OCI-M2 (cell line): ENCODE measurements at regions not wholly inside any gene's neighbourhood (a gene's known extent, or its start where the extent isn't known, plus 50 kb on each side); places are given as distances from the start of the nearest gene placed in this dataset.
"Not testable (repeated sequence)": the region's sequence is repeated elsewhere in the genome, so short reads cannot be mapped to it uniquely, and the experiment has no call there.

Experiments used
- DNase-seq: peaks from one replicate; lab custom pipeline; 2025; ENCODE audit not compliant: unreplicated experiment; lab: John Stamatoyannopoulos, UW

GRCh38 chr5:124962111-124962510, 215.7 kb upstream of the ZNF608 start:
- no peak for DNase-seq

DNA sequence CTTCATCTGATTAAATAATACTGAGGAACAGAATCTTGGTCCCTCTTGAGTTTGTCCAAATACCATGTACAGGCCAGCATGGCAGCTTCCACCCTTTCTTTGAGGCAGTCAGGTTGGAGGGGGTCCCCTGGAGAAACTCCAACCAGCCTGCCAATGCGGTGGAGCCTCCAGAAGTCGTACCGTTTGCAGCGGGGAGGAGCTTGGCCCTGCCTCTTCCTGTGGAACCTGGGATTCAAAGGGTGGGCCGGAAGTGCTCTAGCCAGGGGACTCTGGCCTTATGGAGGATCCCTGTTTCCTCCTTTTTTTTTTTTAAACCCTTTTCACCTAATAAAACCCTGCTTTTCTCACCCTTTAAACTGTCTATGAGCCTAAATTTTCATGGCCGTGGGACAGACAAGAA, 216.3 kb upstream of the ZNF608 start:
- no peak for DNase-seq

- DNase-seq, result no peak
Observed at GRCh38 chr5:124963236-124963919, 216.9 kb upstream of the ZNF608 start.

DNA sequence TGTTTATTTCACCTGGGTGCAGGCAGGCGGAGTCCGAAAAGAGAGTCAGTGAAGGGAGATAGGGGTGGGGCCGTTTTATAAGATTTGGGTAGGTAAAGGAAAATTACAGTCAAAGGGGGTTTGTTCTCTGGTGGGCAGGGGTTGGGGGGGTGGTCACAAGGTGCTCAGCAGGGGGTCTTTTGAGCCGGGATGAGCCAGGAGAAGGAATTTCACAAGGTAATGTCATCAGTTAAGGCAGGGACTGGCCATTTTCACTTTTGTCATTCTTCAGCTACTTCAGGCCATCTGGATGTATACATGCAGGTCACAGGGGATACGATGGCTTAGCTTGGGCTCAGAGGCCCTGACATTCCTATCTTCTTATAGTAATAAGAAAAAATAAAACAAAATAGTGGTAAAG, 220.3 kb upstream of the ZNF608 start:
- DNase-seq, result not testable (repeated sequence)

- DNase-seq, result not testable (repeated sequence)
Observed at GRCh38 chr5:124970381-124970780, 223.9 kb upstream of the ZNF608 start.

- DNase-seq, result no peak
Observed at GRCh38 chr5:124972703-124973102, 226.3 kb upstream of the ZNF608 start.

- no peak for DNase-seq
Observed at GRCh38 chr5:124973661-124974060, 227.2 kb upstream of the ZNF608 start.

DNA sequence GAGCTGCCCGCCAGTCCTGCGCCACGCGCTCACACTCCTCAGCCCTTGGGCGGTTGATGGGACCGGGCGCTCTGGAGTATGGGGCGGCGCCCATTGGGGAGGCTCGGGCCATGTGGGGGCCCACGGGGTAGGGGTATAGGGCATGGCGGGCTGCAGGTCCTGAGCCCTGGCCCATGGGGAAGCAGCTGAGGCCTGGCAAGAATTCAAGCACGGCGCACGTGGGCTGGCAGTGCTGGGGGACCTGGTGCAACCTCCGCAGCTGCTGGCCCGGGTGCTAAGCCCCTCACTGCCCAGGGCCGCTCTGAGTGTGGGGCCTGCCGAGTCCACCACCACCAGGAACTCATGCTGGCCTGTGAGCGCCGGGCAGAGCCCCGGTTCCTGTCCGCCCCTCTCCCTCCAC, 229.6 kb upstream of the ZNF608 start:
- no peak for DNase-seq

GRCh38 chr5:124979251-124979650, 232.8 kb upstream of the ZNF608 start:
- DNase-seq, result no peak

- no peak for DNase-seq
Observed at GRCh38 chr5:124980163-124980941, 233.9 kb upstream of the ZNF608 start.

GRCh38 chr5:124981901-124982300, 235.5 kb upstream of the ZNF608 start:
- no peak for DNase-seq

GRCh38 chr5:124986170-124986569, 239.7 kb upstream of the ZNF608 start:
- DNase-seq, result no peak

DNA sequence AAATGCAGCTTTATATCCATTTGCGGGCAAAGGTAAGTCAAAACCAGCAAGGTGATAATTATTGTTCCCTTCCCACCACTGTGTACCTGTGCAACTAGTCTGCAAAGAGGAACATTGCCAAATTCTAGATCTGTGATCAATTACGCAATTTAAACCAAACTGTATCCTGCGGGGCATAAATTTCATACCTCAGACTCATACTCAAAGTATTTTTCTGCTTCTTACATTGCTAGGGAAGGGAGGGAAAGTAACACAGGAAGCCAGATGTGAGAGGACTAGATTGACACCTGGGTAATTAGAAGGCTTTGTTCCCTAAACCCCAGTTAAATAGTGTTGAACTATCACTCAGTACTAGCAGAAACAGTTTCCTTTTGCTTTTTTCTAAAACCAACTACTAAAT, 240.2 kb upstream of the ZNF608 start:
- no peak for DNase-seq

GRCh38 chr5:124987786-124988185, 241.3 kb upstream of the ZNF608 start:
- not testable (repeated sequence) for DNase-seq

DNA sequence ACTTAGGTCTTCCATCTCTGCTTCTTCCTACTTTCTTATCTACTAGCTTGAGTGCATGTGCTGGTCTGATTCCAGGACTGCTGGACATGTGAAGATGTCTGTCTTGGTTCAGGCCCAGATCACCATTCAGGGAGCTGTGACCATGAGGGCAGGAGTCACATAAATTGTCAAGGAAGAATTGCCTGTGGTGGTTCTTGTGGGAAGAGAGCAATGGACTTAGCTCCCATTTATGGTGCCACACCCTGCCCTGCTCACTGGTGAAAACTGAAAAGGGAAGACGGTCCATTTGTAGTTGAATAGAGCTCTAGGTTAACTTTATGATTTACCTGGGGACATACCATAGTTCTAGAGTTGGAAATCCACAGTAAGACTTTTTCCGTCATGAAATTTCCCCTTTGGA, 244.3 kb upstream of the ZNF608 start:
- no peak for DNase-seq

DNA sequence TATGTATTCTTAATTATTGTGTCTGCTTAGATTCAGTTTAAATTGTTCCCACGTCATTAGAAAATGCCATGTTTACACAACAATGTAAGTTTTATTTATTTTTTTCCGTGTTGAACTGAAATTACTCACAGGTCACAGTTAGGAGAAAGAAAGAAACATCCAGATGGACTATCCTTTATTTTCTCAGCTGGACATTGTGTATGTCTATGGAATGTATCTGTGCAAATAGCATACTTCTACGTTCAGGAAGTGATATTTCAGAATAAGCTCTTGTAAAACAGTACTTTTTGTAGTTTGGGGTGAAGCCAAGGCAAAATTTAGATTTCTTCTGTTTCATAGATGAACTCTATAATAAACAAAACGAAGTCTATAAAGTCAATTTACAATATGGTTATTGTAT, 249.0 kb upstream of the ZNF608 start:
- no peak for DNase-seq

DNA sequence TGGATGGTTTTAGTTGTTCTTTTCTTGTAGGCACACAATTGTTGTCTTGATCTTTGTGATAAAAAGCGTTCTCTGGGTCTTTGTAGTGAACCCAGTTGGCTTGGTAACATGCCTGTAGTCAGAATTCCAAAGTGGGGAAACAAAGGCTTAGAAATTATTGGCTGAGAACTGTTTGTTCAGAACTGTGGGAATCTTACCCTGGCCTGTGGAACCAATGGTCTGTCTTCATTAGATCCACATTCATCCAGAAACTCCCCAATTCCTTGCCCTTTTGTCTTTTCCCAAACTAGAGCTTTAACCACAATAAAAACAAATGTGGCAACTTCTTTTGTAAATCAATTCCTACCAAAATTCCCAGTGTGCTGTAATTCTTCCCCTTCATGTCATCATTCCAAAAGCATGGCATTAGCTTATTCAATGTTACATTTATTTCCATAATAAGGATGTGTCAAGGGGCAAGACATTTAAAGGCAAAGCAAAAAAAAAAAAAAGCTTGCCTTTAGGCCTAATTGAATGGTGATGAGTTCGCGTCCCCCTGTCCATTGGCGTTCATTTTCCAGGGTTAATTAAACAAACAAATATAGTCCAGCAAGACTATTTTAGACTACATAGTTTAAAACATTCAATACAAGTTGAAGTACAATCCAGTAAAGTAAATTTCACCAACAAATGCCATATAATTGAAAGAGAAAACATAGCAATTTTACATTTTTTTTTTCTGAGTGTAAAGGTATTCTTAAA, 249.8 kb upstream of the ZNF608 start:
- no peak for DNase-seq

- DNase-seq, result no peak
Observed at GRCh38 chr5:124996764-124997077, 250.3 kb upstream of the ZNF608 start.

GRCh38 chr5:124997186-124997893, 250.9 kb upstream of the ZNF608 start:
- DNase-seq, result no peak

DNA sequence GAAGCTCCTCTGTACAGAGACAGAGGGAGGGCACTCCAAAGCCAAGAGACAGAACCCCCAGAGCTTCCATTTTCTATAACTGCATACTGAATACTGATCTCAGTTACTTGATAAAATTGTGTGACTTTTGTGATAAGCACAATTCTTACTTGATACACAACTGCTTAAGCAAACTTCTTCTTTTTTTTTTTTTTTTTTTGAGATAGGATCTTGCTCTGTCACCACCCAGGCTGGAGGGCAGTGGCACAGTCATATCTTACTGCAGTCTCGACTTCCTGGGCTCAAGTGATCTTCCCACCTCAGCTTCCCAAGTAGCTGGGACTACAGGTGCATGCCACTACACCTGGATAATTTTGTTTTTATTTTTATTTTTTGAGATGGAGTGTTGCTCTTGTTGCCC, 252.1 kb upstream of the ZNF608 start:
- no peak for DNase-seq
